Smooth muscle cell (in vitro differentiated cells): ENCODE measurements at regions not wholly inside any gene's neighbourhood (a gene's known extent, or its start where the extent isn't known, plus 50 kb on each side); places are given as distances from the start of the nearest gene placed in this dataset.

ENCODE experiments used
- DNase-seq: peaks from one replicate; lab custom pipeline; 2025; ENCODE audit not compliant: unreplicated experiment; lab: John Stamatoyannopoulos, UW
- H2AFZ ChIP-seq: fragments of 200-600 bp; sonication (generic); 2 replicates; pipeline ENCODE4 v1.6.0; 2016; ENCODE audit warnings: antibody characterized with exemption, low read depth, mild to moderate bottlenecking
- H3F3A ChIP-seq: fragments of 200-600 bp; sonication (generic); 2 replicates; pipeline ENCODE4 v1.6.0; 2017; ENCODE audit warnings: antibody characterized with exemption, low read depth
- H3K27ac ChIP-seq: fragments of 200-600 bp; sonication (generic); 2 replicates; pipeline ENCODE4 v1.5.1; 2016; ENCODE audit warnings: low read depth, mild to moderate bottlenecking
- H3K27me3 ChIP-seq: fragments of 200-600 bp; sonication (generic); 2 replicates; pipeline ENCODE4 v1.6.1; 2016; ENCODE audit warnings: low read depth, mild to moderate bottlenecking
- H3K36me3 ChIP-seq: fragments of 200-600 bp; sonication (generic); 2 replicates; pipeline ENCODE4 v1.5.1; 2016; ENCODE audit warnings: low read depth
- H3K4me1 ChIP-seq: fragments of 200-600 bp; sonication (generic); 2 replicates; pipeline ENCODE4 v1.5.1; 2016; ENCODE audit warnings: low read depth
- H3K4me2 ChIP-seq: fragments of 200-600 bp; sonication (generic); 2 replicates; pipeline ENCODE4 v1.6.0; 2016; ENCODE audit warnings: mild to moderate bottlenecking
- H3K4me3 ChIP-seq: fragments of 200-600 bp; sonication (generic); 2 replicates; pipeline ENCODE4 v1.5.1; 2016; ENCODE audit warnings: mild to moderate bottlenecking
- H3K79me2 ChIP-seq: fragments of 200-600 bp; sonication (generic); 2 replicates; pipeline ENCODE4 v1.6.0; 2016; ENCODE audit warnings: low read depth, mild to moderate bottlenecking
- H3K9ac ChIP-seq: fragments of 200-600 bp; sonication (generic); 2 replicates; pipeline ENCODE4 v1.6.0; 2016; ENCODE audit warnings: low read depth
- H3K9me3 ChIP-seq: fragments of 200-600 bp; sonication (generic); replicated peaks from 2 replicates; pipeline ENCODE4 v1.5.1; 2016; ENCODE audit warnings: low read depth
- H4K20me1 ChIP-seq: fragments of 200-600 bp; sonication (generic); 2 replicates; pipeline ENCODE4 v1.6.0; 2016; ENCODE audit warnings: low read depth
- WGBS: methylation state at CpG from one replicate; pipeline ENCODE4 v1.1.7; 2016; ENCODE audit warnings: low lambda C conversion rate; 5-methylcytosine and 5-hydroxymethylcytosine counted together
- TF ChIP-seq, protein P1 (sequence below): fragments of 200-600 bp; sonication (generic); IDR thresholded peaks from 2 replicates; pipeline ENCODE4 v1.5.1; 2017; ENCODE audit warnings: borderline replicate concordance, mild to moderate bottlenecking, antibody characterized with exemption; ENCODE audit not compliant: insufficient read depth, poor library complexity, severe bottlenecking

DNA sequence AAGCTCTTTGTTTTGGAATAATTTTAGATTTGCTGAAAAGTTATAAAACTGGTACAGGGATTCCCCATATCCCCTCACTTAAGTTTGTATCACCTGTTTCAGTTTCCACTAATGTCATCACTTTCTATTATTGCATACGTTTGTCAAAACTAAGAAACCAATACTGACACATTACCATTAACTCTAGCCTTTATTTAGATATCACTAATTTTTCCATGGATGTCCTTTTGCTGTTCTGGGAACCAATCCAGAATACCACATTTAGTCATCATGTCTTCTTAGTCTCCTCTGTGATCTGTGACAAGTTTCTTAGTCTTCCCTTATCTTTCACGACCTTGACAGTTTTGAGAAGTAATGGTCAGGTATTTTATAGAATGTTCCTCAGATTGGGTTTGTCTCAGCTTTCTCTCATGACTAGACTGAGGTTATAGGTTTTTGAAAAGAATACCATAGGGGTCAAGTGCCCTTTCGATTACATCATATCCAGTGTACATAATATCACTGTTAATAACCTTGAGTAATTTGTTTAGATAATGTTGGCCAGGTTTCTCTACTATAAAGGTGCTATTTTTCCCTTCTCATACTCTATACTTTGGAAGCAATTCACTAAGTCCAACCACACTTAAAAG lies 51.9 kb upstream of the NMUR2 start:
- no peaks in the 10 kb centered on the region for H3K27me3 ChIP-seq
- H3K9ac ChIP-seq, result no peak overlapping the region
- H3F3A ChIP-seq, result no peaks in the 10 kb centered on the region
- TF ChIP-seq, protein P1, sequence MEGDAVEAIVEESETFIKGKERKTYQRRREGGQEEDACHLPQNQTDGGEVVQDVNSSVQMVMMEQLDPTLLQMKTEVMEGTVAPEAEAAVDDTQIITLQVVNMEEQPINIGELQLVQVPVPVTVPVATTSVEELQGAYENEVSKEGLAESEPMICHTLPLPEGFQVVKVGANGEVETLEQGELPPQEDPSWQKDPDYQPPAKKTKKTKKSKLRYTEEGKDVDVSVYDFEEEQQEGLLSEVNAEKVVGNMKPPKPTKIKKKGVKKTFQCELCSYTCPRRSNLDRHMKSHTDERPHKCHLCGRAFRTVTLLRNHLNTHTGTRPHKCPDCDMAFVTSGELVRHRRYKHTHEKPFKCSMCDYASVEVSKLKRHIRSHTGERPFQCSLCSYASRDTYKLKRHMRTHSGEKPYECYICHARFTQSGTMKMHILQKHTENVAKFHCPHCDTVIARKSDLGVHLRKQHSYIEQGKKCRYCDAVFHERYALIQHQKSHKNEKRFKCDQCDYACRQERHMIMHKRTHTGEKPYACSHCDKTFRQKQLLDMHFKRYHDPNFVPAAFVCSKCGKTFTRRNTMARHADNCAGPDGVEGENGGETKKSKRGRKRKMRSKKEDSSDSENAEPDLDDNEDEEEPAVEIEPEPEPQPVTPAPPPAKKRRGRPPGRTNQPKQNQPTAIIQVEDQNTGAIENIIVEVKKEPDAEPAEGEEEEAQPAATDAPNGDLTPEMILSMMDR, result no peak
- H3K79me2 ChIP-seq, result no peaks in the 10 kb centered on the region
- H3K4me1 ChIP-seq, result no peaks in the 10 kb centered on the region
- H2AFZ ChIP-seq, result no peak overlapping the region
- no peak overlapping the region for H3K4me3 ChIP-seq
- no peak for DNase-seq
- H3K27ac ChIP-seq, result no peak overlapping the region
- H4K20me1 ChIP-seq, result no peaks in the 10 kb centered on the region
- no peaks in the 10 kb centered on the region for H3K9me3 ChIP-seq
- 74% methylated on average over 3 of the region's 3 CpGs for WGBS
- no peaks in the 10 kb centered on the region for H3K36me3 ChIP-seq
- H3K4me2 ChIP-seq, result no peak overlapping the region

DNA sequence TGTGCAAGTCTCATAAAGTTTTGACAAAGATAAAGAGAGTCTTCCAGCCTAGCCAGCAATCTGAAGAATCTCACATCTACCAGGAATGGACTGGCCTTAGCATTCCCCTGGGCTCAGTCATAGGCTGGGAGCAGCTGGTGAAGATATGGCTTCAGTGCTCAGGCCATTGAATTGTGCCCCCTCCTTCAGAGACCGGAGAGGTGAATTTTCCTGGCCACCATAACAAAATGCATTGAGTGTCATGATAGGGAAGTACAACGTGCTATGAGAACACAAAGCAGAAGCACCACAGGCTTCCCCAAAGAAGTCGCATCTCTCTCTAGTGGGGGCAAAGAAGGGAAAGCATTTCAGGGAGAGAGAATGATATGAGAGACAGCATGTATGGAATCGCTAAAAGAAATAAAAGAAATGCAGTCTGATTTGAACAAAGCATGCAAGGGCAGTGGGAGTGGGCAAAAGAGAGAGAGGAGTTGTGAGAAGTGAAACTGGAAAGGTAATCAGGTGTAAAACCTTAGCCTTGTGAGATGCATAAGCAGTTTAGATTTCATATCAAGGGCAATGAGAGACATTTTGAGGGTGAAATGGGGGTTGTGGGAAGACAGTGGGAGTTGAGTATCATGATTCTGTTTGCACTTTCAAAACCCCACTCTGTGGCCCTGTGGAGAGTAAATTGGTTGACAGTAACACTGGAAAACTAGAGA lies 57.1 kb upstream of the NMUR2 start:
- no peaks in the 10 kb centered on the region for H3K36me3 ChIP-seq
- H2AFZ ChIP-seq, result peak overlapping the region; percentile 34
- peak overlapping the region; percentile 61 for H3K27ac ChIP-seq
- 66% methylated on average over 4 of the region's 4 CpGs for WGBS
- no peaks in the 10 kb centered on the region for H4K20me1 ChIP-seq
- DNase-seq, result no peak
- no peaks in the 10 kb centered on the region for H3F3A ChIP-seq
- peak overlapping the region; percentile 69 for H3K4me2 ChIP-seq
- no peaks in the 10 kb centered on the region for H3K4me1 ChIP-seq
- H3K27me3 ChIP-seq, result no peaks in the 10 kb centered on the region
- H3K4me3 ChIP-seq, result no peak overlapping the region
- no peaks in the 10 kb centered on the region for H3K9me3 ChIP-seq
- no peaks in the 10 kb centered on the region for H3K79me2 ChIP-seq
- H3K9ac ChIP-seq, result no peak overlapping the region
- TF ChIP-seq, protein P1, result no peak

DNA sequence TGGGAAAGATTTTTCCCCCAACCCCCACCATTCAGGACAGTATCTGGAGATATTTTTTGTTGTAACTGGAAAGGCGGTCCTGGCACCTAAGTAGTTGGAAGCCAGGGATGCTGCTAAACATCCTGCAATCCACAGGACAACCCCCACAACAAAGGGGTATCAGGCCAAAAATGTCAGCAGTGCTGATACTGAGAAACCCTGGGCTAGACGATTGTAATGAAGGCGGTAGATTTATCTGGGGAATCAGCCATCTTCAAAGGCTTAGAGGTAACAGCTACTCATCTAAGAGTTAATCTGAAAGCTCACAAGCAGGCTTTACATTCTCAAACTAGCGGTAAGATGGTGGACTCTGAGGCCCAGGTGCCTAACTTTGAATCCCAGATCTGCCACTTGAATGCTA lies 59.0 kb upstream of the NMUR2 start:
- H3K4me2 ChIP-seq, result no peak overlapping the region
- TF ChIP-seq, protein P1, result no peak
- H3F3A ChIP-seq, result no peaks in the 10 kb centered on the region
- H3K36me3 ChIP-seq, result no peaks in the 10 kb centered on the region
- H3K9ac ChIP-seq, result no peak overlapping the region
- no peaks in the 10 kb centered on the region for H3K9me3 ChIP-seq
- H3K27me3 ChIP-seq, result no peaks in the 10 kb centered on the region
- H3K79me2 ChIP-seq, result no peaks in the 10 kb centered on the region
- no peak overlapping the region for H3K27ac ChIP-seq
- H2AFZ ChIP-seq, result no peak overlapping the region
- no peak overlapping the region for H3K4me3 ChIP-seq
- no peaks in the 10 kb centered on the region for H3K4me1 ChIP-seq
- DNase-seq, result no peak
- no peaks in the 10 kb centered on the region for H4K20me1 ChIP-seq
- 82% methylated on average over 4 of the region's 4 CpGs for WGBS

DNA sequence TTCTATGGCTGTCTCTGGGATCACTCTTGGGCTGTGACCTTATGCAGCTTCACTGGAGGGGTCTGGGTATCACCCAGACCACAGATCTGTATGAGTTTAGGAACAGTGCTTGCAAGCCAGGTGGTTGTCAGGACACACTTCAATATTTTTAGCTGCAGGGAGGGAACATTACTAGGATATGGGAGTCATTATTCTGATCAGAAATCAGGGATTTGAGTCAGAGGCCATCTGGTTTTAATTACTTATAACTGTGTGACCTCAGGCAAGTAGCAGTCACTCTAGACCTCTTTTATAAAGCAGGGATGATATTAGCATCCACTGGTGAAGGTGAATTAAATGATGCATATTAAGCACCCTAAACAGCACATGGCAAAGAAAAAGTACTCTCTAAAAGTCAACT lies 60.1 kb upstream of the NMUR2 start:
- Histone ChIP-seq H3K4me2 (no peak overlapping the region), H3K27me3 (no peaks in the 10 kb centered on the region), H3K4me3 (no peak overlapping the region), H3K36me3 (no peaks in the 10 kb centered on the region), H3K4me1 (no peaks in the 10 kb centered on the region), H3K9ac (no peak overlapping the region), H2AFZ (no peak overlapping the region), H3K9me3 (no peaks in the 10 kb centered on the region), H3K79me2 (no peaks in the 10 kb centered on the region), H3F3A (no peaks in the 10 kb centered on the region), H4K20me1 (no peaks in the 10 kb centered on the region), H3K27ac (no peak overlapping the region)
- TF ChIP-seq, protein P1, result no peak
- DNase-seq, result no peak
